Mesothelial cell of epicardium (in vitro differentiated cells): ENCODE measurements at regions not wholly inside any gene's neighbourhood (a gene's known extent, or its start where the extent isn't known, plus 50 kb on each side); places are given as distances from the start of the nearest gene placed in this dataset.

Experiments used
- DNase-seq, 2 experiments: peaks; one replicate each; pipeline ENCODE4 v3.0.0; 2021; ENCODE audit warnings: low spot score in 2 of 2; ENCODE audit not compliant: unreplicated experiment in 2 of 2
- H3K27ac Mint-ChIP-seq: 2 replicates; pipeline ENCODE4 v1.8.0; 2021; ENCODE audit warnings: mixed read lengths
- H3K27me3 Mint-ChIP-seq: 2 replicates; pipeline ENCODE4 v1.8.0; 2021; ENCODE audit warnings: low read depth, mixed read lengths
- H3K36me3 Mint-ChIP-seq: 2 replicates; pipeline ENCODE4 v1.8.0; 2021; ENCODE audit warnings: mixed read lengths
- H3K4me1 Mint-ChIP-seq: 2 replicates; pipeline ENCODE4 v1.8.0; 2021; ENCODE audit warnings: mixed read lengths
- H3K4me3 Mint-ChIP-seq: 2 replicates; pipeline ENCODE4 v1.8.0; 2021; ENCODE audit warnings: mild to moderate bottlenecking, moderate library complexity, mixed read lengths
- H3K9me3 Mint-ChIP-seq: 2 replicates; pipeline ENCODE4 v1.8.0; 2021; ENCODE audit warnings: mixed read lengths
- TF ChIP-seq, protein P1 (sequence below): fragments of 200-600 bp; sonication (generic); IDR thresholded peaks from one replicate; pipeline ENCODE4 v1.5.0; 2021; ENCODE audit warnings: antibody characterized with exemption; ENCODE audit not compliant: unreplicated experiment

DNA sequence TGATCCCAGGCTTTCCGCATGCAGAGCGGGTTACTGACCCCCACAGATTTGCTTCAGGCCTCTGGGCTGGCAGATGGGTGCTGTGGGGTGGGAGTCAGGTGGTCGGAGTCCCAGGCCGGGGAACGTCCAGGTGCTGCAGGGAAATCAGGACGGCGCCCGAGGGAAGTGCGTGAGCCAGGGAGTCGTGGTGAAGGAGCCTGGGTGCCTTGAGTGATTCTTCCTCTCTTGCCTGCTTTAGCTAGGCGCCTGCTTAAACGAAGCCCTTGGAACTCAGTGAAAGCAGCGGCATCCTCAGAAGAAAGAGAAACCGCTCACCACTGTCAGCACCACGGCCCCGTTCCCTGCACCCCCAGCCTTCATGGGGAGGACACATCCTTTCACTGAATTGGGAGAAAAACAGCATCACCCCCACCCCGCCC is 455.6 kb downstream of the BRD1 start:
- no peak overlapping the region for H3K27ac Mint-ChIP-seq
- peak in 1 of 2 experiments; percentile 33 for DNase-seq
- TF ChIP-seq, protein P1, sequence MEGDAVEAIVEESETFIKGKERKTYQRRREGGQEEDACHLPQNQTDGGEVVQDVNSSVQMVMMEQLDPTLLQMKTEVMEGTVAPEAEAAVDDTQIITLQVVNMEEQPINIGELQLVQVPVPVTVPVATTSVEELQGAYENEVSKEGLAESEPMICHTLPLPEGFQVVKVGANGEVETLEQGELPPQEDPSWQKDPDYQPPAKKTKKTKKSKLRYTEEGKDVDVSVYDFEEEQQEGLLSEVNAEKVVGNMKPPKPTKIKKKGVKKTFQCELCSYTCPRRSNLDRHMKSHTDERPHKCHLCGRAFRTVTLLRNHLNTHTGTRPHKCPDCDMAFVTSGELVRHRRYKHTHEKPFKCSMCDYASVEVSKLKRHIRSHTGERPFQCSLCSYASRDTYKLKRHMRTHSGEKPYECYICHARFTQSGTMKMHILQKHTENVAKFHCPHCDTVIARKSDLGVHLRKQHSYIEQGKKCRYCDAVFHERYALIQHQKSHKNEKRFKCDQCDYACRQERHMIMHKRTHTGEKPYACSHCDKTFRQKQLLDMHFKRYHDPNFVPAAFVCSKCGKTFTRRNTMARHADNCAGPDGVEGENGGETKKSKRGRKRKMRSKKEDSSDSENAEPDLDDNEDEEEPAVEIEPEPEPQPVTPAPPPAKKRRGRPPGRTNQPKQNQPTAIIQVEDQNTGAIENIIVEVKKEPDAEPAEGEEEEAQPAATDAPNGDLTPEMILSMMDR, result no peak
- peaks cover 21% of the 10 kb centered on the region for H3K27me3 Mint-ChIP-seq
- H3K4me3 Mint-ChIP-seq, result no peak overlapping the region
- no peaks in the 10 kb centered on the region for H3K9me3 Mint-ChIP-seq
- no peaks in the 10 kb centered on the region for H3K4me1 Mint-ChIP-seq
- H3K36me3 Mint-ChIP-seq, result no peaks in the 10 kb centered on the region

DNA sequence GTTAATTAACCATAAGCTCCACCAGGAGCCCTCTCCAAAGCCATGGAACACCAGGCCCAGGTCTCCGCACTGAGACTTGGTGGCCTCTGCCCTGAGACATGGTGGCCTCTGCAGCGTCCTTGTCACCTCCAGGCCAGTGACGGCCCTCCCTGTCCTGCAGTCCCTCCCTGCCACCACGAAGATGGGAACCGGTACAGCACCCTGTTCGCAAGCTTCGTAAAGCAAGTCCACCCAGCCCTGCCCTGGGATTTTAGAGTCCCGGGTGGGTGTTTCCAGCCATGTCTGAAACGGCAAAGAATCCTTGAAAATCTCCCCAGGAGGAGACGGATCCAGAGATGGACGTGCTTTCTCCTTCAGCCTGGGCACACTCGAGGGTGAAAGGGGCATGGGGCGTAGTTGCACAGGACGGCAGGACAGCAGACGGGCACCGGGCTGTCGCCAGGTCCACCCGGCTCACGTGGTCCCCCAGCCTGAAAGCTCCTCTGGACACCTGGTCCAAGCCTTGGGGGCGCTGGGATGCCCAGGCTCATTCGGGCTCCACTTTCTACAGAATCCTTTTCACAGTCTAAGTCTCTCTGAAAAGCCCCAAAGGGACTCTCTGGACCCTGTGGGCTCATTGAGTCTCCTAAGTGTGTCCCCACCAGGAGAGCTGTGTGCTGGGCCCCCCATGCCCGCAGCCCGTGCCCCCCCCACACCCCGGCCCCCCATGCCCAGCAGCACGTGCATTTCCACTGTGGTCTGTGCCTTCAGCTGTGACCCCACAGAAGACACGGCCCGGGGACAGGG is 456.2 kb downstream of the BRD1 start:
- peak in 1 of 2 experiments; percentile 30 for DNase-seq
- Mint-ChIP-seq H3K27ac (no peak overlapping the region), H3K4me1 (no peaks in the 10 kb centered on the region), H3K36me3 (no peaks in the 10 kb centered on the region), H3K27me3 (peaks cover 20% of the 10 kb centered on the region), H3K4me3 (no peak overlapping the region), H3K9me3 (no peaks in the 10 kb centered on the region)
- TF ChIP-seq, protein P1, result no peak

GRCh38 chr22:49370627-49371301 is 456.9 kb downstream of the BRD1 start:
- TF ChIP-seq, protein P1, result no peak
- Mint-ChIP-seq H3K27ac (no peak overlapping the region), H3K27me3 (peaks cover 22% of the 10 kb centered on the region), H3K4me1 (no peaks in the 10 kb centered on the region), H3K4me3 (no peak overlapping the region), H3K36me3 (no peaks in the 10 kb centered on the region), H3K9me3 (no peaks in the 10 kb centered on the region)
- no peak for DNase-seq

GRCh38 chr22:49369726-49370626 is 457.7 kb downstream of the BRD1 start:
- DNase-seq, result peak in 1 of 2 experiments; percentile 28
- TF ChIP-seq, protein P1, result no peak
- no peaks in the 10 kb centered on the region for H3K9me3 Mint-ChIP-seq
- no peak overlapping the region for H3K4me3 Mint-ChIP-seq
- no peak overlapping the region for H3K27ac Mint-ChIP-seq
- H3K4me1 Mint-ChIP-seq, result no peaks in the 10 kb centered on the region
- peaks cover 24% of the 10 kb centered on the region for H3K27me3 Mint-ChIP-seq
- H3K36me3 Mint-ChIP-seq, result no peaks in the 10 kb centered on the region

DNA sequence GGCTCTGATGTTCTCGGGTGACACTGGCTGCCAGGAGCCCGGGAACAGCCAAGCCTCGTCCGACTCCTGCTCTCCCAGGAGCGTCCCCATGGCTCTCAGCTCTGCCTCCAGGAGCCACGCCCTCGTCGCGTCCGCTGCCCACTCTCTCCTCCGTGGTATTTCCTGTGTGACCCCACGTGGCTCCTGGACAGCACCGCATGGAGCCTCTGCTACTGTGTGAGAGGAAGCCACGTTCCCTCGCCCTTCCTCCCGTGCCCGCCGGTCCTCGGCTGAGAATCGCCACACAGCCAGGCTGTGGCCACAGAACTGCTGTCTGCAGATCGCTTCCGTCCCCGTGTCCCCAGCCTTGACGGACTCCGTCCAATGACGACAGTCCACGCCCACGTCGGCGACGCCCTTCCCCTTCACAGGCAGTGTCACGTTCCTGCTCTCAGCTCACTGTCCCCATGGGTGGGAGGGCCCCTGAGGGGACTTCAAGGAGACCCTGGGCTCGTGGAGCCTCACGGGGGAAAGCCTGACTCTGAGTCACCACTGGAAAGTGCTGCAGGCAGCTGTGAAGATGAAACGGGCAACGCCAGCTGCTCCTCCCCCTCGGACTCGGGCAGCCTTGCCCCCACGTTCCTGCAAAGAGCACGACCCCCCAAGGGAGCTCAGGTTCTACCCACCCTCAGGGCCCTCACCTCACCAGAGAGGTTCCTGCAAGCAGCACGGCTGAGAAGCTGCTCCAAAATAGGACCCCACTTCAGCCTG is 458.5 kb downstream of the BRD1 start:
- Mint-ChIP-seq H3K9me3 (no peaks in the 10 kb centered on the region), H3K4me1 (no peaks in the 10 kb centered on the region), H3K27me3 (peaks cover 23% of the 10 kb centered on the region), H3K27ac (no peak overlapping the region), H3K4me3 (no peak overlapping the region), H3K36me3 (no peaks in the 10 kb centered on the region)
- TF ChIP-seq, protein P1, result no peak
- peak in 1 of 2 experiments; percentile 26 for DNase-seq
